IMR-90 (cell line): ENCODE measurements at regions not wholly inside any gene's neighbourhood (a gene's known extent, or its start where the extent isn't known, plus 50 kb on each side); places are given as distances from the start of the nearest gene placed in this dataset.

Source experiments
- ATAC-seq: fragments of 200-7000 bp; cut with Tn5 transposase; 2 replicates; pipeline ENCODE4 v1.9.1; 2020; ENCODE audit warnings: low read depth, mild to moderate bottlenecking, moderate library complexity
- BruUV-seq: library from RNA; stranded (reverse); fragments of 400-500 nt; replicated peaks from 2 replicates; lab custom pipeline; 2021; lab: Mats Ljungman, UMichigan
- CTCF ChIA-PET: fragments of 300-600 bp; formaldehyde crosslinking; extraction: SDS; loops from one replicate; lab custom pipeline; 2021; ENCODE audit warnings: antibody characterized with exemption; lab: Yijun Ruan, JAX
- POLR2A ChIA-PET: fragments of 300-600 bp; sonication (Branson Sonifier 250); formaldehyde crosslinking; loops from one replicate; lab custom pipeline; 2022; ENCODE audit warnings: antibody characterized with exemption; ENCODE audit not compliant: unreplicated experiment; lab: Charles Lee
- DNase-seq: peaks from one replicate; pipeline ENCODE4 v3.0.0; 2013
- H2AFZ ChIP-seq: replicated peaks from 2 replicates; pipeline ENCODE3; 2013; ENCODE audit warnings: low read length, mild to moderate bottlenecking; ENCODE audit not compliant: poor library complexity
- H2AK5ac ChIP-seq: 2 replicates; pipeline ENCODE4 v1.6.1; 2013; ENCODE audit warnings: low read depth, low read length, inconsistent platforms
- H2AK9ac ChIP-seq: replicated peaks from 2 replicates; pipeline ENCODE3; 2013; ENCODE audit warnings: mild to moderate bottlenecking, low read depth, low read length, moderate library complexity; ENCODE audit not compliant: poor library complexity
- H2BK120ac ChIP-seq: 2 replicates; pipeline ENCODE4 v1.6.1; 2013; ENCODE audit warnings: low read depth, low read length, inconsistent platforms
- H2BK15ac ChIP-seq: 3 replicates; pipeline ENCODE4 v1.6.1; 2013; ENCODE audit warnings: low read depth, low read length, inconsistent platforms
- H2BK20ac ChIP-seq: 2 replicates; pipeline ENCODE4 v1.6.1; 2013; ENCODE audit warnings: low read depth, mild to moderate bottlenecking, inconsistent platforms, low read length, moderate library complexity
- H2BK5ac ChIP-seq: 2 replicates; pipeline ENCODE4 v1.6.1; 2013; ENCODE audit warnings: mild to moderate bottlenecking, low read depth, low read length, inconsistent platforms; ENCODE audit not compliant: poor library complexity, severe bottlenecking
- H3K14ac ChIP-seq: replicated peaks from 2 replicates; pipeline ENCODE4 v1.6.1; 2013; ENCODE audit warnings: low read depth, low read length, inconsistent platforms
- H3K18ac ChIP-seq: 2 replicates; pipeline ENCODE4 v1.6.1; 2013; ENCODE audit warnings: low read depth, low read length, control low read depth
- H3K23ac ChIP-seq: 2 replicates; pipeline ENCODE4 v1.6.1; 2013; ENCODE audit warnings: low read depth, low read length, inconsistent platforms
- H3K27ac ChIP-seq: 2 replicates; pipeline ENCODE4 v1.5.1; 2013; ENCODE audit warnings: mild to moderate bottlenecking, control low read depth, low read length; ENCODE audit not compliant: insufficient read depth
- H3K27me3 ChIP-seq: 2 replicates; pipeline ENCODE4 v1.6.1; 2013; ENCODE audit warnings: low read length; ENCODE audit not compliant: control insufficient read depth, insufficient read depth
- H3K36me3 ChIP-seq: 2 replicates; pipeline ENCODE4 v1.6.1; 2013; ENCODE audit warnings: low read length, mixed read lengths; ENCODE audit not compliant: control insufficient read depth, insufficient read depth
- H3K4ac ChIP-seq: 2 replicates; pipeline ENCODE4 v1.6.1; 2013; ENCODE audit warnings: low read depth, low read length, inconsistent platforms
- H3K4me1 ChIP-seq: 2 replicates; pipeline ENCODE4 v1.6.1; 2013; ENCODE audit warnings: low read length, mixed read lengths; ENCODE audit not compliant: control insufficient read depth, insufficient read depth
- H3K4me2 ChIP-seq: 2 replicates; pipeline ENCODE4 v1.6.1; 2013; ENCODE audit warnings: low read depth, mild to moderate bottlenecking, control low read depth, low read length, moderate library complexity
- H3K4me3 ChIP-seq: 2 replicates; pipeline ENCODE4 v1.5.1; 2013; ENCODE audit warnings: low read depth, mild to moderate bottlenecking, control low read depth, low read length, moderate library complexity; ENCODE audit not compliant: insufficient read depth
- H3K56ac ChIP-seq: 2 replicates; pipeline ENCODE4 v1.6.1; 2013; ENCODE audit warnings: low read length, inconsistent platforms; ENCODE audit not compliant: insufficient read depth; ENCODE audit errors: extremely low read depth
- H3K79me1 ChIP-seq, 2 experiments: 2 replicates each; pipeline ENCODE4 v1.6.1; 2013; ENCODE audit warnings: low read length in 2 of 2, inconsistent platforms in 1 of 2, low read depth in 1 of 2
- H3K9ac ChIP-seq: 2 replicates; pipeline ENCODE4 v1.6.1; 2013; ENCODE audit warnings: low read depth, low read length, control low read depth
- H3K9me1 ChIP-seq: 2 replicates; pipeline ENCODE4 v1.6.1; 2013; ENCODE audit warnings: low read length, inconsistent platforms; ENCODE audit not compliant: insufficient read depth
- H3K9me3 ChIP-seq: 2 replicates; pipeline ENCODE4 v1.6.1; 2013; ENCODE audit warnings: low read length; ENCODE audit not compliant: control insufficient read depth, insufficient read depth
- H4K20me1 ChIP-seq: 2 replicates; pipeline ENCODE4 v1.6.1; 2013; ENCODE audit warnings: low read length, inconsistent platforms; ENCODE audit not compliant: insufficient read depth
- H4K5ac ChIP-seq: 2 replicates; pipeline ENCODE4 v1.6.1; 2013; ENCODE audit warnings: mild to moderate bottlenecking, low read depth, low read length, control low read depth
- H4K8ac ChIP-seq, 2 experiments: 2 replicates each; pipeline ENCODE4 v1.6.1; 2013; ENCODE audit warnings: low read depth in 2 of 2, low read length in 2 of 2, control low read depth in 1 of 2, inconsistent platforms in 1 of 2
- H4K91ac ChIP-seq: 2 replicates; pipeline ENCODE4 v1.6.1; 2013; ENCODE audit warnings: low read depth, low read length, inconsistent platforms; ENCODE audit not compliant: insufficient read depth
- BHLHE40 ChIP-seq: fragments of 150-350 bp; IDR thresholded peaks from 2 replicates; pipeline ENCODE4 v1.6.1; 2016; ENCODE audit warnings: mild to moderate bottlenecking, low read depth, low read length
- CEBPB ChIP-seq: IDR thresholded peaks from 2 replicates; pipeline ENCODE4 v1.6.1; 2012; ENCODE audit warnings: low read depth, low read length, improper control_type of control experiment
- CTCF ChIP-seq: conservative IDR thresholded peaks from 2 replicates; pipeline ENCODE4 v1.5.1; 2012; ENCODE audit warnings: mild to moderate bottlenecking, low read depth, low read length, improper control_type of control experiment
- FOS ChIP-seq: fragments of 150-350 bp; IDR thresholded peaks from 2 replicates; pipeline ENCODE4 v1.6.1; 2016; ENCODE audit warnings: low read depth, low read length
- MAZ ChIP-seq: IDR thresholded peaks from 2 replicates; pipeline ENCODE4 v1.6.1; 2012; ENCODE audit warnings: low read depth, mild to moderate bottlenecking, low read length, improper control_type of control experiment, moderate library complexity, borderline replicate concordance
- NFE2L2 ChIP-seq: fragments of 150-350 bp; IDR thresholded peaks from 2 replicates; pipeline ENCODE4 v1.6.1; 2016; ENCODE audit warnings: low read depth, mild to moderate bottlenecking, low read length
- POLR2A ChIP-seq: IDR thresholded peaks from 2 replicates; pipeline ENCODE4 v1.6.1; 2012; ENCODE audit warnings: mild to moderate bottlenecking, low read depth, low read length
- RAD21 ChIP-seq: IDR thresholded peaks from 2 replicates; pipeline ENCODE4 v1.6.1; 2012; ENCODE audit warnings: low read length, improper control_type of control experiment
- RFX5 ChIP-seq: IDR thresholded peaks from 2 replicates; pipeline ENCODE4 v1.8.0; 2012; ENCODE audit warnings: low read depth, mild to moderate bottlenecking, low read length, moderate library complexity
- SMC3 ChIP-seq: fragments of 150-350 bp; IDR thresholded peaks from 2 replicates; pipeline ENCODE4 v1.6.1; 2016; ENCODE audit warnings: low read depth, mild to moderate bottlenecking, antibody characterized with exemption, low read length, moderate library complexity
- WGBS, 2 experiments: methylation state at CpG; one replicate each; pipeline versions ENCODE4 v1.1.5 to v1.1.7; 2013; ENCODE audit warnings: missing lambda C conversion rate in 2 of 2; ENCODE audit not compliant: insufficient read length in 1 of 2; ENCODE audit errors: extremely low coverage in 2 of 2; 5-methylcytosine and 5-hydroxymethylcytosine counted together
- dilution Hi-C: fragments of 300-500 bp; cut with HindIII; formaldehyde crosslinking; loops from one replicate; pipeline ENCODE4 v1.14.3; 2018; ENCODE audit warnings: low sequenced_read_pairs; ENCODE audit not compliant: unreplicated experiment
- in situ Hi-C: fragments of 300-500 bp; cut with MboI; formaldehyde crosslinking; loops from 3 replicates; pipeline ENCODE4 v1.14.3; 2019; ENCODE audit warnings: low sequenced_read_pairs, inconsistent platforms, mixed read lengths
- intact Hi-C: fragments of 100-400 bp; cut with micrococcal nuclease; formaldehyde crosslinking; loops from 2 replicates; pipeline ENCODE4 v1.10.0; 2022
- TF ChIP-seq, protein P1 (sequence below): fragments of 150-350 bp; IDR thresholded peaks from 2 replicates; pipeline ENCODE4 v1.6.1; 2017; ENCODE audit warnings: mild to moderate bottlenecking, antibody characterized with exemption, low read length, low read depth

GRCh38 chr1:42006836-42007235 lies 88.1 kb upstream of the HIVEP3 start:
- Histone ChIP-seq H2BK20ac (no peak overlapping the region), H3K23ac (no peak overlapping the region), H4K20me1 (no peaks in the 10 kb centered on the region), H3K18ac (no peak overlapping the region), H3K4me3 (no peak overlapping the region), H2AK5ac (no peak overlapping the region), H3K36me3 (no peaks in the 10 kb centered on the region), H2BK15ac (no peak overlapping the region), H3K4ac (no peak overlapping the region), H2AK9ac (no peak overlapping the region), H3K56ac (no peak overlapping the region), H3K4me1 (no peaks in the 10 kb centered on the region), H4K5ac (no peak overlapping the region), H3K9ac (no peak overlapping the region), H3K4me2 (no peak overlapping the region), H3K27me3 (no peaks in the 10 kb centered on the region), H2BK5ac (no peak overlapping the region), H3K79me1 (no peaks in the 10 kb centered on the region), H3K27ac (no peak overlapping the region), H3K9me1 (no peaks in the 10 kb centered on the region; the same call in 1 of the 2 replicates), H3K14ac (no peak overlapping the region), H3K9me3 (no peaks in the 10 kb centered on the region), H2AFZ (no peak overlapping the region), H4K91ac (no peak overlapping the region), H4K8ac (no peak overlapping the region), H2BK120ac (no peak overlapping the region)
- ATAC-seq (no peak), DNase-seq (peak; percentile 21)
- intact Hi-C loops: no loop called here
- in situ Hi-C loops: no loop called here
- TF ChIP-seq CTCF: no peak
- TF ChIP-seq RFX5: no peak
- no peak for TF ChIP-seq RAD21
- TF ChIP-seq SMC3: no peak
- no peak for TF ChIP-seq CEBPB
- no peak for TF ChIP-seq BHLHE40
- TF ChIP-seq, protein P1, sequence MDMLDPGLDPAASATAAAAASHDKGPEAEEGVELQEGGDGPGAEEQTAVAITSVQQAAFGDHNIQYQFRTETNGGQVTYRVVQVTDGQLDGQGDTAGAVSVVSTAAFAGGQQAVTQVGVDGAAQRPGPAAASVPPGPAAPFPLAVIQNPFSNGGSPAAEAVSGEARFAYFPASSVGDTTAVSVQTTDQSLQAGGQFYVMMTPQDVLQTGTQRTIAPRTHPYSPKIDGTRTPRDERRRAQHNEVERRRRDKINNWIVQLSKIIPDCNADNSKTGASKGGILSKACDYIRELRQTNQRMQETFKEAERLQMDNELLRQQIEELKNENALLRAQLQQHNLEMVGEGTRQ: no peak
- no peak for TF ChIP-seq NFE2L2
- TF ChIP-seq FOS: no peak
- no peak for TF ChIP-seq MAZ
- no peak for TF ChIP-seq POLR2A
- BruUV-seq: no TSS peak
- WGBS, 2 experiments: 100% methylated on average over 1 of the region's 3 CpGs; no CpG with 5 or more reads in 1 of the 2 experiments
- dilution Hi-C loops: no loop called here
- ChIA-PET CTCF (no interaction called here), POLR2A (no interaction called here)
